ENCODE measurements at regions not wholly inside any gene's neighbourhood (a gene's known extent, or its start where the extent isn't known, plus 50 kb on each side); places are given as distances from the start of the nearest gene placed in this dataset.

DNA sequence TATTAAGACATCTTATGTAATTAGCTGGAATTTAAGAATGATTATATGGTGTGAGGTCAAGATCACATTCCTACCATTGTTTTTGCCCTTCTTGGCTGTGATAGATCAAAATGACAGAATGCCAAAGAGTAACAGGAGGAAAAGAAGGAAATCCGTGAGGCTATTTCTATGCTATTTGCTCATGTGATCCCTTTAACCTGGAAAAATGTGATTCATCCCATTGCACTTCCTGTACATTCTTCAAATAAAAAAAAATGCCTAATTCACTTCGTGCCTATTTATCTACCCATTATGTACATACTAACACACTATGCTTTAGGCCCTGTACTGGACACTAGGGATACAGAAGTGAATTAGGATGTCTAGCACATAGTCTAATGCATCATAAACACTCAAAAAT is 154.1 kb upstream of the PAPPA start:
- TF ChIP-seq, protein P1, sequence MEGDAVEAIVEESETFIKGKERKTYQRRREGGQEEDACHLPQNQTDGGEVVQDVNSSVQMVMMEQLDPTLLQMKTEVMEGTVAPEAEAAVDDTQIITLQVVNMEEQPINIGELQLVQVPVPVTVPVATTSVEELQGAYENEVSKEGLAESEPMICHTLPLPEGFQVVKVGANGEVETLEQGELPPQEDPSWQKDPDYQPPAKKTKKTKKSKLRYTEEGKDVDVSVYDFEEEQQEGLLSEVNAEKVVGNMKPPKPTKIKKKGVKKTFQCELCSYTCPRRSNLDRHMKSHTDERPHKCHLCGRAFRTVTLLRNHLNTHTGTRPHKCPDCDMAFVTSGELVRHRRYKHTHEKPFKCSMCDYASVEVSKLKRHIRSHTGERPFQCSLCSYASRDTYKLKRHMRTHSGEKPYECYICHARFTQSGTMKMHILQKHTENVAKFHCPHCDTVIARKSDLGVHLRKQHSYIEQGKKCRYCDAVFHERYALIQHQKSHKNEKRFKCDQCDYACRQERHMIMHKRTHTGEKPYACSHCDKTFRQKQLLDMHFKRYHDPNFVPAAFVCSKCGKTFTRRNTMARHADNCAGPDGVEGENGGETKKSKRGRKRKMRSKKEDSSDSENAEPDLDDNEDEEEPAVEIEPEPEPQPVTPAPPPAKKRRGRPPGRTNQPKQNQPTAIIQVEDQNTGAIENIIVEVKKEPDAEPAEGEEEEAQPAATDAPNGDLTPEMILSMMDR (IDR thresholded peaks at IDR 0.05; ENCODE audit: insufficient read depth, low read length, poor library complexity, severe bottlenecking) = no peak
- no peak for DNase-seq (ENCODE audit: extremely low read depth, insufficient read length)
- Histone ChIP-seq H3K4me3 (replicated peaks; ENCODE audit: low read depth, low read length) (no peak overlapping the region), H3K36me3 (ENCODE audit: control insufficient read depth, insufficient read depth, low read length) (no peaks in the 10 kb centered on the region), H3K27me3 (replicated peaks; ENCODE audit: control insufficient read depth, insufficient read depth, low read length) (no peaks in the 10 kb centered on the region)

DNA sequence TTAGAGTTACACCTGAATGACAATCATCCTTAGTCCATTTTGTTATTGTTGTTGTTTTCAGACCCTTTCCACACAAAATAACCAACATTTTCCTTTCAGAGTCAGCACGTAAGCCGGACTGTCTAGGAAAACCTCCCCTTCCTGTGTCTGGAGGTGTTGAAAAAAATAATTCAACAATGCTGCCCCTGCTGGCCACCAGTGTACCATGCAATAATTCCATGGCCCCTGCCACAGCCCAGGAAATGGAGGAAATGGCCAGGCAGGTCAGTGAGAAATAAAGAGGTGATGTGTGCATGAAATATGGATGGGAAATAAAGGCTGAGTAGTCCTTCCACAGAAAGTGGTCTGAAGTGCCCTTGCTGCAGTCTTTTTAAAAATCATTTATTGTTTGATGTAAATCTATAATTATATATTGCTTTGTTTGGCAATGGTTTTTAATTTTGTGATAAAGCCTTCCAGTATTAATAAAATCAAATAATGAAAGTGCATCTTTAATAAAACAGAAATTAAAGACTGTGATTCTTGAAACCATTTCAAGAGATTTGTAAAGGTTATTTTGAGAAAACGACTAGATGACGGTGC is 152.8 kb upstream of the PAPPA start:
- TF ChIP-seq, protein P1 (IDR thresholded peaks at IDR 0.05; ENCODE audit: insufficient read depth, low read length, poor library complexity, severe bottlenecking) = peak; percentile 58
- no peaks in the 10 kb centered on the region for H3K36me3 ChIP-seq (ENCODE audit: control insufficient read depth, insufficient read depth, low read length)
- no peak overlapping the region for H3K4me3 ChIP-seq (replicated peaks; ENCODE audit: low read depth, low read length)
- no peaks in the 10 kb centered on the region for H3K27me3 ChIP-seq (replicated peaks; ENCODE audit: control insufficient read depth, insufficient read depth, low read length)
- DNase-seq (ENCODE audit: extremely low read depth, insufficient read length) = no peak

DNA sequence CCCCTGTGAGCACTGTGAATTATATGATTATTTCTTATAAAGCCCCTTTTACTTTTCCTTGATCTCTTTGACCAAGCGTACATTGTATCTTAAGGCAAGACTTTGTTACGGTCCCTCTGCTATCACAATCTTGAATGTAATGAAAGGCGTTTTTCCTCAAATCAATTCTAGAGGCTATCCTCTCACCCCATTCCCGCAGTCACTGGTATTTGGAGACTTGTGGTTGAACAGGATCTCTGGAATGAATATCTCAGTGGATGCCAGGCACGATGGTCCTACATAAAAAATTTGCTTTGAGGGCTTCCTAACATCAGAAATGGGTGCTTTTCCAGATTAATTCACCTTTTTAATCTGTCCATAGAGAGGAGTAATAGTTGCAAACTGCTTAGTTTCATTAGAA is 151.4 kb upstream of the PAPPA start:
- no peak for DNase-seq (ENCODE audit: extremely low read depth, insufficient read length)
- Histone ChIP-seq H3K36me3 (ENCODE audit: control insufficient read depth, insufficient read depth, low read length) (no peaks in the 10 kb centered on the region), H3K27me3 (replicated peaks; ENCODE audit: control insufficient read depth, insufficient read depth, low read length) (no peaks in the 10 kb centered on the region), H3K4me3 (replicated peaks; ENCODE audit: low read depth, low read length) (no peak overlapping the region)
- TF ChIP-seq, protein P1 (IDR thresholded peaks at IDR 0.05; ENCODE audit: insufficient read depth, low read length, poor library complexity, severe bottlenecking) = no peak

DNA sequence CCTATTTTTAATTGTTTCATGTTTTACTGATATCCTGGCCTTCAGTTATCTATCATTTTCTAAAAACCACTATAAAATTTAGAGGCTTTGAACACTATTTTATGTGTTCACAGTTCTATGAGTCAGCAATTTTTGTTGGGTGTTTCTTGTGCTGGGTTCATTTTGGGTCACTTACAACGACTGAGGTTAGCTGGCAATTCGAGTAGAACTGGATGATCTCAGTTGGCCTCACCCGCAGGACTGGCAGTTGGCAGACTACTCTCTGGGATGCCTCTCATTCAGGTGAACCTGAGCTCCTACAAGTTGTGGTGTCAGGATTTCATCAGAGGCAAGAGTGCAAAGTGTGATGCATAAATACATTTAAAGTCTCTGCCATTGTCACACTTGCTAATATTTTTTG is 151.0 kb upstream of the PAPPA start:
- Histone ChIP-seq H3K36me3 (ENCODE audit: control insufficient read depth, insufficient read depth, low read length) (no peaks in the 10 kb centered on the region), H3K4me3 (replicated peaks; ENCODE audit: low read depth, low read length) (no peak overlapping the region), H3K27me3 (replicated peaks; ENCODE audit: control insufficient read depth, insufficient read depth, low read length) (no peaks in the 10 kb centered on the region)
- TF ChIP-seq, protein P1 (IDR thresholded peaks at IDR 0.05; ENCODE audit: insufficient read depth, low read length, poor library complexity, severe bottlenecking) = no peak
- DNase-seq (ENCODE audit: extremely low read depth, insufficient read length) = no peak

DNA sequence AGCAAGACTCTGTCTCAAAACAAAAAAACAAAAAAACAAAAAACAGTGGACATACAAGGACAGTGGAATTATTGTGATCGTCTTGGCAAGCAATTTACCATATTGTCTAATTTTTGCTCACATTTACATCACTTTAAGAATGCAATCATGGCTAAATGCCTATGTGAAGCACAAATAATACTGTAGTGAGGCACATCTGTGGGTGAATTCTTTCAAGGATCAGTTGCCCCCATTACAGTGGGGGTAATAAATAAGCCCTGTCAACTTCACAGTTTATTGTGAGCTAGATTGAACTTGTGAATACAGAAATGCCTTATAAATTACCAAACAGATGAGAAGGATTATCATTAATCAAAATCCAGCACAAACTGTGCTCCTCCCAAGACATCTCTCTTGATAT is 150.2 kb upstream of the PAPPA start:
- H3K36me3 ChIP-seq (ENCODE audit: control insufficient read depth, insufficient read depth, low read length) = no peaks in the 10 kb centered on the region
- no peaks in the 10 kb centered on the region for H3K27me3 ChIP-seq (replicated peaks; ENCODE audit: control insufficient read depth, insufficient read depth, low read length)
- H3K4me3 ChIP-seq (replicated peaks; ENCODE audit: low read depth, low read length) = no peak overlapping the region
- TF ChIP-seq, protein P1 (IDR thresholded peaks at IDR 0.05; ENCODE audit: insufficient read depth, low read length, poor library complexity, severe bottlenecking) = no peak
- no peak for DNase-seq (ENCODE audit: extremely low read depth, insufficient read length)

DNA sequence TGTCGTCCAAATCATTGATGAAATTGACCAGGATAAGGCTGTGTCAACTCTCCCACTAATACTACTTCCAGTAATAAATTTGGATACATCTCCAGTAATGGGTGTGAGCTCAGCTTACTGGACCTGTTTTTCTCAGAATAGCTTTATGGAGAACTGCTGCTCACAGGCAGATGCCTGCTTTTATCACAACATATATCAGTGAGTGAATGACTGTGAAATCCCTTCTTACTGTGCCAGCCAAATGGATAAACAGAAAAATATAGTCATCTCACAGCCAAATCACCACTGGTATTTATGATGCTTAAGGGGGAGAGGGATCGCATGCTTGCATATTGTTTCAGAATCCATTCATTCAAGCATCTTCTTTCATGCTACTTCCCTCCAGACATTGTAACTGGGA is 148.4 kb upstream of the PAPPA start:
- no peak for DNase-seq (ENCODE audit: extremely low read depth, insufficient read length)
- H3K27me3 ChIP-seq (replicated peaks; ENCODE audit: control insufficient read depth, insufficient read depth, low read length) = no peaks in the 10 kb centered on the region
- TF ChIP-seq, protein P1 (IDR thresholded peaks at IDR 0.05; ENCODE audit: insufficient read depth, low read length, poor library complexity, severe bottlenecking) = no peak
- no peaks in the 10 kb centered on the region for H3K36me3 ChIP-seq (ENCODE audit: control insufficient read depth, insufficient read depth, low read length)
- H3K4me3 ChIP-seq (replicated peaks; ENCODE audit: low read depth, low read length) = no peak overlapping the region

All from GM06990 (cell line).